Pons (tissue), 1 donor: ENCODE measurements at regions not wholly inside any gene's neighbourhood (a gene's known extent, or its start where the extent isn't known, plus 50 kb on each side); places are given as distances from the start of the nearest gene placed in this dataset.

ENCODE experiments used
- DNase-seq: peaks from one replicate; pipeline ENCODE4 v3.0.0-alpha.2; 2016; ENCODE audit warnings: low spot score

GRCh38 chr3:158970006-158970405 lies 168.2 kb downstream of the MFSD1 start:
- DNase-seq: no peak

DNA sequence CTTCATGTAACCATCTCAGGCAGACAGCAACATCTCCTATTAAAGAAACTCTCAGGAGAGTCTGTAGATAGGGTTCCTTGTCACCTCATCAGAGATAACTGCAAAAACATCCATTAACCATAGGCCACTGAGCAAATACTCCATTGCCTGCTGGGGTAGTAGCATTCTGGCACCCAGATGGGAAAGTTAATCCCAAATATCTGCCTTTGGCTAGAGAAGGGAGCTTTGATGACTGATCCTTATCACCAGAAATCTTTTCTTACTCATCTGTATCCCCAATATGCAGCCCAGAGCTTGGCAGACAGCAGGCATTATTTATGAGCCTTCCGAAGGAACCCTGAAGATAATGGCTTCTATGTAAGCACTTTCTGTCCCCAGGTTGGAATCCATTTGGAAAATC lies 173.1 kb downstream of the MFSD1 start:
- DNase-seq: no peak

DNA sequence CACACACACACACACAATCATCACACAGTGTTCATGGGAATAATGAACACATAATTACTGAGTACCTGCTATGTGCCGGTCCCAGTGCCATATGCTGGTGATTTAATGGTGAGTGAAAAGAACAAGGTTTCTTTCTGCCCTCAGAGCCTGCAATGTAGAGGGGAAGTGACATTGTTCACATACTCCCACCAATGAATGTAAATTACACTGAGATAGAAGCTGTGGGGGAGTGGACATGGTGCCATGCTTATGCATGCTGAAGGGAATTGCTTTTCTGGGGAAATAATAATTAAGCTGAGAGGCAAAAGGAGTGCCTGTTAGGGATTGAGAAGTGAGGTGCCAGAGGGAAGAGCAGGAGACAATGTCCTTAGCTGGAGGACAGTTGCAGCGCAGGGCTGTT lies 175.1 kb downstream of the MFSD1 start:
- no peak for DNase-seq

DNA sequence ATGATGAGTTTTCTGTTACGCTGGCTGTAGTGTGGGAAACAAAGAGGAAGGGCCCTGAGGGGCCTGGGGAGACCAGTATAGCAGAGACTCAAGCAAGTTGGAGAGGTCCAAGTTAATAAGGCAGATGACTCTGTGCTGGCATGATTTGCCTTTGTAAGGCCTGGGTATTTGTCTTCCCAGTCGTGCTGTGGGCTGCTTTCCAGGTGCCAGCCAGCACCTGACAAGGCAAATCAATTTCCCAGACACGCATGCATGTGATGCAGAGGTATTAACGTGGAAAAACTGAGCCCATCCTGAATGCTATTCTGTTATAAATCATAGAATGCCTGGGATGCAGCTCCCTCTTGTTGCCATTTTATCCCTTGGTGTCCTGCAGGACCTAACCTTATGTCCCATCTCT lies 175.6 kb downstream of the MFSD1 start:
- DNase-seq: no peak

DNA sequence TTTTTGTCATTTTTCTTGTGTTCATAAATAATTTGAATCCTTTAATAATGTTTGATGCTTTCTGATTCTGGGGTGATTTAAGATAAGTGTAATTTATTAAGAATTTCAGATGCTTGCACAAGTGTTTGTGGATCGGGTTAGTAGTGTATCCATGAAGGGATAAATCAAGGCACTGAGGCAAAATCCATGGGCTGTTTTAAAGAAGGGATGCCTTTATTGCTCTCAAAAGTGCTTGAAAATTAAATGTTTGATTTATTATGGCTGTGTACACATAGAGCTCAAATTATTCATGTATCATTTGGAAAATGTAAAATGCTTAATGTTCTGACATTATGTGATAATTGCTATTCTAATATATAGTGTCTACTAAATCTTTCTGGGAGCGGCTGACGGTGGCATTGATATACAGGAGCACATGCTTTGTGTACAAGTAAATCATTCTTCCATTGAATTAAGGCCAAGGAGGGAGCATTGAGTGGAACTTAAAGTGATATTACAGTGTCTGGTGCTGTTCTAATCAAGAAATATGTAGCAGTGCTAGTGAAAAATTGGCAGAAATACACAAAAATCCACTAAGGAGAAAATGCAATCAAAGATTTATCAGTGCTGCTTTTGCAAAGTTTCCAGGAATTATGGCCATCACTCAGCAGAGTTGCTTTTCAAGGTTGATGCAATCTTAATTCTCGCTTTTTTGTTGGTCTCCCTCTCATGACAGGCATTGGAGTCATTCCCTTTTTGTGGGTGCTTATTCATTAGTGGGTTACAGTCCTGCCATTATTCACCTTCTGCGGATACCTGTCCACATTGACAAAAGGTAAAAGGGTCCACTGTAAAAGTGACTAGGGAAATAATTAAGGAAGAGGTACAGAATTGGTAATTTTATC lies 181.6 kb downstream of the MFSD1 start:
- no peak for DNase-seq

GRCh38 chr3:158991146-158991705 lies 189.4 kb downstream of the MFSD1 start:
- DNase-seq: no peak

DNA sequence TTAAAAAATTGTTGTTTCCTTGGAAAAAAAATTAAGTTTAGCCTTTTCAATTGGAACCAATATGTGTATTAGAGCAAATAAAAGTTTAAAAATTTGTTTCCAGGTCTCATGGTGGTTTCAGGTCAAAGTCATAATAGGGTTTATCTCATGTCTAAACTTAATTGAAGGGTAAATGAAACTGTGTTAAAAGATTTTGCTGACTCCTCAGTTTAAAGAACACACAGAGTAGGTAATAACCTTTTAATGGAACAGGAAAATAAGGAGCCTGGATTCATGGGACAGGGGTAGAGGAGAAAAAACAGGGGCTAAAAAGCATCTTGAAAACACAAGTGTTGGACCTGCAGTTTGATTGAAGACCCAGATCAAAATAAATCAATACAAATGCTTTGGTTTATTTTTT lies 190.6 kb downstream of the MFSD1 start:
- DNase-seq: no peak

DNA sequence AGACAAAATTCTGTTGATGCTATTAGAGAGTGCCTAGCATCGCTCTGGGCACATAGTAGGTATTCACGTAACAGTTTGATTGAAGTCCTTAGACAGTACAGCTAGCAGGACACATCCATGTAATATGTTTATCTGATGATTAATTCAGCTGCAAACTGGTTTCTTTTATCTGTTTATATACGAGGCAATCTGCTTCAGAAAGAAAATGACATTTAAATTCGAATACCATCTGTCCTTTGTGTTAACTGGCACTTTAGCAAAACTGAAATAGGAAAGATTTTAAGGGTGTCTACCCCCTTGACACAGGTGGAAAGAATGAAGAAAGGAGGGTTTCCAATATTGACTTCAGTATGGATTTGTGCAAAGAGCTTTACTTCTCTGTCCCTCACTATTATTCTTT lies 192.5 kb downstream of the MFSD1 start:
- no peak for DNase-seq

DNA sequence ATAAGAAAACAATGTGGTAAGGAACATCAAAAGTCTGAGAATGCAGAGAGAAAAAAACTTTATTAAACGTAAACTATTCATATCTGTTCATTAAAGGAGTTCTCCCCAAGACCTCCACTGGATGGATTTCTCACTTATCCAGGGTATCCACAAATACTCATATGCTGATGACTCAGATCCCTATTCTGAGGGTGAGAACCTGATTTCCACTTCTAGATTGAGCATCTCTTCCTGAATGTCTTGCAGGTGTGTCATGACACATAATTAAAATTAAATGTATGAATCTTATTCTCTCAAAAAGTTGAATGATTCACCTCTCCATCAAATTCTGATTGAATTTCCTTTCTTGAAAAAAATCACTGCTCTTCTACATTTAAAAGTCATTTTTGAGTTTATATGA lies 199.9 kb downstream of the MFSD1 start:
- DNase-seq: no peak

DNA sequence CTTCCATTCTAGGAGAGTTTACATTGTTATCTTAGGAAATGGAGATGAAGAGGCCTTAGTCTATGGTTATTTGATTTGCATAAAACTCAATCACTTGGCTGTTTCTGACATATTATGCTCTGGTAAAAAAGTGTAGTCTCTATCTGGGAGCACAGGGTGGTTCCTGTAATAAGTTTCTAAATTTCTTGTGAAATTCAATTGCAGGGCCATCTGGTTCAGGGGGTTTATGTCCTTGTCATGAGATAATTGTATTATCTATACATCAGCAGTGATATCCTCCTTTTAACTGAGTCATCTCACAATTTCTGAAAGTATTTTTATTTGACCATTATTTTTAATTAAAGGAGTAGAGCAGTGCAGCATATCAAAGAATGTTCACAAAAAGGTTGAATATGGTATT lies 203.3 kb downstream of the MFSD1 start:
- no peak for DNase-seq

- no peak for DNase-seq
Measured at GRCh38 chr3:159007331-159007730, 205.5 kb downstream of the MFSD1 start.

GRCh38 chr3:159008401-159008800 lies 206.5 kb downstream of the MFSD1 start:
- no peak for DNase-seq

DNA sequence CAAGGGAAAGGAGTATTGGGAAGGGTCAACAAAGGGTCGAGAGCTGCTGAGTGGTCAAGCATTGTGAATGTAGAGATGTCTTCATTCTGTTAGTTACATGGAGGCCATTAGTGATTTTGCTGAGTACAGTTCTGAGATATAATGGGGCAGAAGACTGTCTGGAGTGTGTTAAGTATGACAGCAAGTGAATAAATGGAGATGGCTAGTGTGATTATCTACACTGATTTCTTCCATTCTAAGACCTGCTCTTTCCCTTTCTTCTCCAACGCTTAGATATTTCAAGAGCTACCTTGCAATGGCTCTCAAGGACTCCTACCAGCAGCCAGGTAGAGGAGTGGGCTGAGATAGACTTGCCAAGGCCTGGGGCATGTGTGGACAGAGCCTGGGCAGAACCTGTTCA lies 216.5 kb downstream of the MFSD1 start:
- DNase-seq: no peak

GRCh38 chr3:159025733-159026132 lies 223.9 kb downstream of the MFSD1 start:
- no peak for DNase-seq

GRCh38 chr3:159026510-159026909 lies 224.7 kb downstream of the MFSD1 start:
- no peak for DNase-seq

GRCh38 chr3:159028706-159029105 lies 226.9 kb downstream of the MFSD1 start:
- no peak for DNase-seq

- DNase-seq: no peak
Measured at GRCh38 chr3:159029306-159030026, 227.6 kb downstream of the MFSD1 start.

- DNase-seq: no peak
Measured at GRCh38 chr3:159030138-159030670, 228.3 kb downstream of the MFSD1 start.

- no peak for DNase-seq
Measured at GRCh38 chr3:159030886-159031679, 229.2 kb downstream of the MFSD1 start.

- DNase-seq: no peak
Measured at GRCh38 chr3:159032311-159032710, 230.5 kb downstream of the MFSD1 start.

DNA sequence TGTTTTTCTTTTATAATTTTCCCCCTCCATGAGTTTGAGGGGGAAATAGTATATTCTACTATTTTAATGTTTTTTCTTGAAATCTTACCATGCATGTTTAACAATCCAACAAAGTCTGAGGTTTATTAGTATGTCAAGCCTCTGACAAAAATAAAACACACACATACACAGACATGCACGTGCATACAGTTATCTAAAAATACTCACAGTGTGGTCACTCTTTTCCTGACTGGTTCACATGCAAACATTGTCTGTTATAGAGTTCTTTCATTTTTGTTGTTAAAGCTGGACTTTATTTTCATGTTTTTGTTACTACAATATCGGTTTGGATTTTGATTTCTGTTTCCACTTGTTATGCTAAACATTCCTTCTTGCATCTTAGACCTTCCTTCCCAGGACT lies 236.6 kb downstream of the MFSD1 start:
- no peak for DNase-seq

- no peak for DNase-seq
Measured at GRCh38 chr3:159039286-159039685, 237.4 kb downstream of the MFSD1 start.
